Sigmoid colon (tissue), 4 donors: ENCODE measurements at regions not wholly inside any gene's neighbourhood (a gene's known extent, or its start where the extent isn't known, plus 50 kb on each side); places are given as distances from the start of the nearest gene placed in this dataset.

Experiments used
- EP300 ChIP-seq, 4 donors: sonication (generic); formaldehyde crosslinking; IDR thresholded peaks; one replicate each; pipeline ENCODE4 v1.6.1; 2017; ENCODE audit warnings: antibody characterized with exemption in 4 of 4
- POLR2A ChIP-seq, 2 donors: fragments of 450-650 bp; IDR thresholded peaks; one replicate each; pipeline ENCODE4 v1.6.1; 2016; ENCODE audit warnings: antibody characterized with exemption in 2 of 2, mild to moderate bottlenecking in 2 of 2, moderate library complexity in 2 of 2
- POLR2AphosphoS5 ChIP-seq, 4 donors: sonication (generic); formaldehyde crosslinking; IDR thresholded peaks; one replicate each; pipeline ENCODE4 v1.6.1; 2017; ENCODE audit warnings: antibody characterized with exemption in 4 of 4
- TF ChIP-seq, protein P1 (sequence below), 4 experiments: fragments of 450-650 bp in 3 of 4; fragments of 200-600 bp in 1 of 4; IDR thresholded peaks; one replicate each; pipeline ENCODE4 v1.5.1; 2016 to 2019; ENCODE audit warnings: antibody characterized with exemption in 4 of 4, mild to moderate bottlenecking in 3 of 4, moderate library complexity in 2 of 4

GRCh38 chr1:87167157-87167789 lies 161.4 kb upstream of the LMO4 start:
- TF ChIP-seq, protein P1, sequence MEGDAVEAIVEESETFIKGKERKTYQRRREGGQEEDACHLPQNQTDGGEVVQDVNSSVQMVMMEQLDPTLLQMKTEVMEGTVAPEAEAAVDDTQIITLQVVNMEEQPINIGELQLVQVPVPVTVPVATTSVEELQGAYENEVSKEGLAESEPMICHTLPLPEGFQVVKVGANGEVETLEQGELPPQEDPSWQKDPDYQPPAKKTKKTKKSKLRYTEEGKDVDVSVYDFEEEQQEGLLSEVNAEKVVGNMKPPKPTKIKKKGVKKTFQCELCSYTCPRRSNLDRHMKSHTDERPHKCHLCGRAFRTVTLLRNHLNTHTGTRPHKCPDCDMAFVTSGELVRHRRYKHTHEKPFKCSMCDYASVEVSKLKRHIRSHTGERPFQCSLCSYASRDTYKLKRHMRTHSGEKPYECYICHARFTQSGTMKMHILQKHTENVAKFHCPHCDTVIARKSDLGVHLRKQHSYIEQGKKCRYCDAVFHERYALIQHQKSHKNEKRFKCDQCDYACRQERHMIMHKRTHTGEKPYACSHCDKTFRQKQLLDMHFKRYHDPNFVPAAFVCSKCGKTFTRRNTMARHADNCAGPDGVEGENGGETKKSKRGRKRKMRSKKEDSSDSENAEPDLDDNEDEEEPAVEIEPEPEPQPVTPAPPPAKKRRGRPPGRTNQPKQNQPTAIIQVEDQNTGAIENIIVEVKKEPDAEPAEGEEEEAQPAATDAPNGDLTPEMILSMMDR (IDR thresholded peaks at IDR 0.05) = no peak
- TF ChIP-seq POLR2AphosphoS5 (IDR thresholded peaks at IDR 0.05) (no peak), POLR2A (IDR thresholded peaks at IDR 0.05) (no peak), EP300 (IDR thresholded peaks at IDR 0.05) (no peak)
